ENCODE measurements at regions not wholly inside any gene's neighbourhood (a gene's known extent, or its start where the extent isn't known, plus 50 kb on each side); places are given as distances from the start of the nearest gene placed in this dataset.

DNA sequence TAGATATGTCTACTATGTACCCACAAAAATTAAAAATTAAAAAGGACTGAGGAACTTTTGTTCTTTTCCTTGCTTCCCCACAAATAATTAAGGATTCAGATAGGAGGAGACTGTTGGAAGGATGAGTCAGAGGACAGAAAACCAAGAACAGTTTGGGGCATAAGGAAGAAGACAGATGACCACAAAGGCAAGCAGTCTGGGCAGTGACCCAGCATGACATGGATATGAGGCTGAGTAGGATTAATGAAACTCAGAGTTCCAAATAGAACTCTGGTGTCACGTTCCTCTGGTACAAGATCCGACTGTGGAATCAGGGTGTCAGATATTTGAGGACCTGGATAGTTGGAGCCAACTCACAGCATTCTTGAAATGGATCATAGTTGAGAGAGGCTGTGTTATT is 89.3 kb upstream of the SLC38A4 start:
- in situ Hi-C loops (cut with MboI; ENCODE audit: low sequenced_read_pairs in 4 of 4) = loop anchor here in 1 of 4 donors (10.0 kb wide), 1 partner anchor 80 kb away; no protein-coding TSS in a partner anchor
- Histone ChIP-seq H3K27me3 (no peaks in the 10 kb centered on the region), H3K4me1 (peaks cover 16 to 27% of the 10 kb centered on the region in 2 donors), H3K4me3 (no peak overlapping the region), H3K27ac (peak overlapping the region; percentile 71 to 82 (median 76)), H3K9me3 (no peaks in the 10 kb centered on the region), H3K36me3 (no peaks in the 10 kb centered on the region)
- intact Hi-C loops (cut with DNase I; ENCODE audit: low total_unique reads) = loop anchor here (5.0 kb wide), 1 partner anchor 143 kb away; no protein-coding TSS in a partner anchor
- TF ChIP-seq, protein P1, sequence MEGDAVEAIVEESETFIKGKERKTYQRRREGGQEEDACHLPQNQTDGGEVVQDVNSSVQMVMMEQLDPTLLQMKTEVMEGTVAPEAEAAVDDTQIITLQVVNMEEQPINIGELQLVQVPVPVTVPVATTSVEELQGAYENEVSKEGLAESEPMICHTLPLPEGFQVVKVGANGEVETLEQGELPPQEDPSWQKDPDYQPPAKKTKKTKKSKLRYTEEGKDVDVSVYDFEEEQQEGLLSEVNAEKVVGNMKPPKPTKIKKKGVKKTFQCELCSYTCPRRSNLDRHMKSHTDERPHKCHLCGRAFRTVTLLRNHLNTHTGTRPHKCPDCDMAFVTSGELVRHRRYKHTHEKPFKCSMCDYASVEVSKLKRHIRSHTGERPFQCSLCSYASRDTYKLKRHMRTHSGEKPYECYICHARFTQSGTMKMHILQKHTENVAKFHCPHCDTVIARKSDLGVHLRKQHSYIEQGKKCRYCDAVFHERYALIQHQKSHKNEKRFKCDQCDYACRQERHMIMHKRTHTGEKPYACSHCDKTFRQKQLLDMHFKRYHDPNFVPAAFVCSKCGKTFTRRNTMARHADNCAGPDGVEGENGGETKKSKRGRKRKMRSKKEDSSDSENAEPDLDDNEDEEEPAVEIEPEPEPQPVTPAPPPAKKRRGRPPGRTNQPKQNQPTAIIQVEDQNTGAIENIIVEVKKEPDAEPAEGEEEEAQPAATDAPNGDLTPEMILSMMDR (IDR thresholded peaks at IDR 0.05 in 4 of 5, conservative IDR thresholded peaks at IDR 0.05 in 1 of 5) = no peak
- no peak for TF ChIP-seq POLR2A (IDR thresholded peaks at IDR 0.05)
- DNase-seq (peak; percentile 92 to 96), ATAC-seq (peak; percentile 99)

GRCh38 chr12:46915836-46916235 is 90.0 kb upstream of the SLC38A4 start:
- ATAC-seq = peak; percentile 12 to 24
- Histone ChIP-seq H3K4me3 (no peak overlapping the region), H3K36me3 (no peaks in the 10 kb centered on the region), H3K27ac (peak overlapping the region; percentile 71 to 82 (median 76)), H3K9me3 (no peaks in the 10 kb centered on the region), H3K4me1 (peaks cover 16 to 27% of the 10 kb centered on the region in 2 donors), H3K27me3 (no peaks in the 10 kb centered on the region)
- no peak for DNase-seq
- in situ Hi-C loops (cut with MboI; ENCODE audit: low sequenced_read_pairs in 4 of 4) = loop anchor here in 1 of 4 donors (10.0 kb wide), 1 partner anchor 81 kb away; no protein-coding TSS in a partner anchor
- intact Hi-C loops (cut with DNase I; ENCODE audit: low total_unique reads) = loop anchor here (1.0 to 5.0 kb wide), 2 partner anchors 19 to 144 kb away; no protein-coding TSS in a partner anchor
- no peak for TF ChIP-seq POLR2A (IDR thresholded peaks at IDR 0.05)
- TF ChIP-seq, protein P1 (IDR thresholded peaks at IDR 0.05 in 4 of 5, conservative IDR thresholded peaks at IDR 0.05 in 1 of 5) = no peak

GRCh38 chr12:46916796-46917419 is 91.1 kb upstream of the SLC38A4 start:
- TF ChIP-seq, protein P1 (IDR thresholded peaks at IDR 0.05 in 4 of 5, conservative IDR thresholded peaks at IDR 0.05 in 1 of 5) = no peak
- TF ChIP-seq POLR2A (IDR thresholded peaks at IDR 0.05) = no peak
- H3K36me3 ChIP-seq = no peaks in the 10 kb centered on the region
- DNase-seq = peak; percentile 54 to 67
- no peak overlapping the region for H3K4me3 ChIP-seq
- H3K27me3 ChIP-seq = no peaks in the 10 kb centered on the region
- no peaks in the 10 kb centered on the region for H3K9me3 ChIP-seq
- intact Hi-C loops (cut with DNase I; ENCODE audit: low total_unique reads) = loop anchor here (1.0 to 5.0 kb wide), 2 partner anchors 20 to 145 kb away; no protein-coding TSS in a partner anchor
- peak overlapping the region; percentile 71 to 82 (median 76) for H3K27ac ChIP-seq
- peaks cover 16 to 27% of the 10 kb centered on the region in 2 donors for H3K4me1 ChIP-seq
- in situ Hi-C loops (cut with MboI; ENCODE audit: low sequenced_read_pairs in 4 of 4) = loop anchor here in 1 of 4 donors (10.0 kb wide), 1 partner anchor 82 kb away; no protein-coding TSS in a partner anchor
- peak; percentile 12 to 25 for ATAC-seq

GRCh38 chr12:46917821-46918220 is 92.0 kb upstream of the SLC38A4 start:
- ATAC-seq (no peak), DNase-seq (no peak)
- TF ChIP-seq POLR2A (IDR thresholded peaks at IDR 0.05) = no peak
- in situ Hi-C loops (cut with MboI; ENCODE audit: low sequenced_read_pairs in 4 of 4) = loop anchor here in 1 of 4 donors (10.0 kb wide), 1 partner anchor 83 kb away; no protein-coding TSS in a partner anchor
- Histone ChIP-seq H3K27ac (peak overlapping the region in 1 of 4 donors; percentile 74), H3K9me3 (no peaks in the 10 kb centered on the region), H3K4me3 (no peak overlapping the region), H3K27me3 (no peaks in the 10 kb centered on the region), H3K36me3 (no peaks in the 10 kb centered on the region), H3K4me1 (peaks cover 16 to 27% of the 10 kb centered on the region in 2 donors)
- intact Hi-C loops (cut with DNase I; ENCODE audit: low total_unique reads) = loop anchor here (5.0 kb wide), 1 partner anchor 146 kb away; no protein-coding TSS in a partner anchor

GRCh38 chr12:46918631-46919030 is 92.8 kb upstream of the SLC38A4 start:
- no peak overlapping the region for H3K27ac ChIP-seq

More at GRCh38 chr12:46918631-46919030, 92.8 kb upstream of the SLC38A4 start:
- no peak for TF ChIP-seq POLR2A (IDR thresholded peaks at IDR 0.05)
- TF ChIP-seq, protein P1 (IDR thresholded peaks at IDR 0.05 in 4 of 5, conservative IDR thresholded peaks at IDR 0.05 in 1 of 5) = no peak
- in situ Hi-C loops (cut with MboI; ENCODE audit: low sequenced_read_pairs in 4 of 4) (loop anchor here in 1 of 4 donors (10.0 kb wide), 1 partner anchor 84 kb away; no protein-coding TSS in a partner anchor), intact Hi-C loops (cut with DNase I; ENCODE audit: low total_unique reads) (loop anchor here (5.0 kb wide), 1 partner anchor 146 kb away; no protein-coding TSS in a partner anchor)
- H3K27me3 ChIP-seq = no peaks in the 10 kb centered on the region
- peaks cover 16 to 27% of the 10 kb centered on the region in 2 donors for H3K4me1 ChIP-seq
- DNase-seq = no peak
- no peaks in the 10 kb centered on the region for H3K36me3 ChIP-seq
- H3K9me3 ChIP-seq = no peaks in the 10 kb centered on the region
- no peak overlapping the region for H3K4me3 ChIP-seq
- ATAC-seq = no peak
